ENCODE measurements at regions not wholly inside any gene's neighbourhood (a gene's known extent, or its start where the extent isn't known, plus 50 kb on each side); places are given as distances from the start of the nearest gene placed in this dataset.

GRCh38 chr2:237150186-237150585 lies 64.5 kb downstream of the COPS8 start:
- no peaks in the 10 kb centered on the region for H3K9me3 ChIP-seq (ENCODE audit: control insufficient read depth, low read length)
- no peaks in the 10 kb centered on the region for H3K79me2 ChIP-seq
- TF ChIP-seq, protein P1, sequence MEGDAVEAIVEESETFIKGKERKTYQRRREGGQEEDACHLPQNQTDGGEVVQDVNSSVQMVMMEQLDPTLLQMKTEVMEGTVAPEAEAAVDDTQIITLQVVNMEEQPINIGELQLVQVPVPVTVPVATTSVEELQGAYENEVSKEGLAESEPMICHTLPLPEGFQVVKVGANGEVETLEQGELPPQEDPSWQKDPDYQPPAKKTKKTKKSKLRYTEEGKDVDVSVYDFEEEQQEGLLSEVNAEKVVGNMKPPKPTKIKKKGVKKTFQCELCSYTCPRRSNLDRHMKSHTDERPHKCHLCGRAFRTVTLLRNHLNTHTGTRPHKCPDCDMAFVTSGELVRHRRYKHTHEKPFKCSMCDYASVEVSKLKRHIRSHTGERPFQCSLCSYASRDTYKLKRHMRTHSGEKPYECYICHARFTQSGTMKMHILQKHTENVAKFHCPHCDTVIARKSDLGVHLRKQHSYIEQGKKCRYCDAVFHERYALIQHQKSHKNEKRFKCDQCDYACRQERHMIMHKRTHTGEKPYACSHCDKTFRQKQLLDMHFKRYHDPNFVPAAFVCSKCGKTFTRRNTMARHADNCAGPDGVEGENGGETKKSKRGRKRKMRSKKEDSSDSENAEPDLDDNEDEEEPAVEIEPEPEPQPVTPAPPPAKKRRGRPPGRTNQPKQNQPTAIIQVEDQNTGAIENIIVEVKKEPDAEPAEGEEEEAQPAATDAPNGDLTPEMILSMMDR (IDR thresholded peaks at IDR 0.05), result no peak
- no peak overlapping the region for H3K9ac ChIP-seq
- no peaks in the 10 kb centered on the region for H3K4me1 ChIP-seq
- H3K4me2 ChIP-seq (ENCODE audit: low read length), result no peak overlapping the region
- no peaks in the 10 kb centered on the region for H3K36me3 ChIP-seq (ENCODE audit: control insufficient read depth, insufficient read depth, low read length)
- no peak overlapping the region for H3K27ac ChIP-seq
- H3K27me3 ChIP-seq (ENCODE audit: control insufficient read depth, insufficient read depth, low read length), result no peaks in the 10 kb centered on the region
- no peak overlapping the region for H3K4me3 ChIP-seq (ENCODE audit: low read depth, low read length)
- H2AFZ ChIP-seq, result no peak overlapping the region

- Histone ChIP-seq H3K4me1 (no peaks in the 10 kb centered on the region), H3K36me3 (ENCODE audit: control insufficient read depth, insufficient read depth, low read length) (no peaks in the 10 kb centered on the region), H3K27me3 (ENCODE audit: control insufficient read depth, insufficient read depth, low read length) (no peaks in the 10 kb centered on the region), H3K9ac (no peak overlapping the region), H3K9me3 (ENCODE audit: control insufficient read depth, low read length) (no peaks in the 10 kb centered on the region), H3K4me2 (ENCODE audit: low read length) (no peak overlapping the region), H3K79me2 (no peaks in the 10 kb centered on the region), H2AFZ (no peak overlapping the region), H3K4me3 (ENCODE audit: low read depth, low read length) (no peak overlapping the region), H3K27ac (no peak overlapping the region)
- TF ChIP-seq, protein P1 (IDR thresholded peaks at IDR 0.05), result no peak
Measured at GRCh38 chr2:237150831-237151375, 65.2 kb downstream of the COPS8 start.

- Histone ChIP-seq H2AFZ (no peak overlapping the region), H3K36me3 (ENCODE audit: control insufficient read depth, insufficient read depth, low read length) (no peaks in the 10 kb centered on the region), H3K4me2 (ENCODE audit: low read length) (no peak overlapping the region), H3K9ac (no peak overlapping the region), H3K4me1 (no peaks in the 10 kb centered on the region), H3K4me3 (ENCODE audit: low read depth, low read length) (no peak overlapping the region), H3K79me2 (no peaks in the 10 kb centered on the region), H3K27me3 (ENCODE audit: control insufficient read depth, insufficient read depth, low read length) (no peaks in the 10 kb centered on the region), H3K9me3 (ENCODE audit: control insufficient read depth, low read length) (no peaks in the 10 kb centered on the region), H3K27ac (no peak overlapping the region)
- TF ChIP-seq, protein P1 (IDR thresholded peaks at IDR 0.05), result no peak
Measured at GRCh38 chr2:237152361-237152760, 66.7 kb downstream of the COPS8 start.

DNA sequence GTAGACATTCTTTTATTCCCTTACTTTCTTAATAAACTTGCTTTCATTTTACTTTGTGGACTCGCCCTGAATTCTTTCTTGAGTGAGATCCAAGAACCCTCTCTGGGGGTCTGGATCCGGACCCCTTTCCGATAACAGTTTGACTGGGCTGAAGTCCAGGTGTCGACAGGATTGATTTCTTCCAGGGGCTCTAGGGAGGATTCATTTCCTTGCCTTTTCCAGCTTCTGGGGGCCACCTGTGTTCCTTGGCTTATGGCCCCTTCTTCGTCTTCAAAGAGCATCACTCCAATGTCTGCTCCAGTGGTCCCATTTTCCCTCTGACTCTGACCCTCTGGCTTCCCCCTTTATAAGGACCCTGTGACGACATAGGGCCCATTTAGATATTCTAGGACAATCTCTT lies 67.5 kb downstream of the COPS8 start:
- Histone ChIP-seq H3K27ac (no peak overlapping the region), H3K4me3 (ENCODE audit: low read depth, low read length) (no peak overlapping the region), H2AFZ (no peak overlapping the region), H3K9ac (no peak overlapping the region), H3K36me3 (ENCODE audit: control insufficient read depth, insufficient read depth, low read length) (no peaks in the 10 kb centered on the region), H3K27me3 (ENCODE audit: control insufficient read depth, insufficient read depth, low read length) (no peaks in the 10 kb centered on the region), H3K4me2 (ENCODE audit: low read length) (no peak overlapping the region), H3K9me3 (ENCODE audit: control insufficient read depth, low read length) (no peaks in the 10 kb centered on the region), H3K4me1 (no peaks in the 10 kb centered on the region), H3K79me2 (no peaks in the 10 kb centered on the region)
- TF ChIP-seq, protein P1 (IDR thresholded peaks at IDR 0.05), result no peak

GRCh38 chr2:237154082-237154638 lies 68.5 kb downstream of the COPS8 start:
- Histone ChIP-seq H2AFZ (no peak overlapping the region), H3K4me3 (ENCODE audit: low read depth, low read length) (no peak overlapping the region), H3K4me2 (ENCODE audit: low read length) (no peak overlapping the region), H3K9me3 (ENCODE audit: control insufficient read depth, low read length) (no peaks in the 10 kb centered on the region), H3K27ac (no peak overlapping the region), H3K27me3 (ENCODE audit: control insufficient read depth, insufficient read depth, low read length) (no peaks in the 10 kb centered on the region), H3K79me2 (no peaks in the 10 kb centered on the region), H3K9ac (no peak overlapping the region), H3K4me1 (no peaks in the 10 kb centered on the region), H3K36me3 (ENCODE audit: control insufficient read depth, insufficient read depth, low read length) (no peaks in the 10 kb centered on the region)
- TF ChIP-seq, protein P1 (IDR thresholded peaks at IDR 0.05), result peak; percentile 62
